OCI-LY7 (cell line): ENCODE measurements at regions not wholly inside any gene's neighbourhood (a gene's known extent, or its start where the extent isn't known, plus 50 kb on each side); places are given as distances from the start of the nearest gene placed in this dataset.

Source experiments
- BruUV-seq: library from RNA; stranded (reverse); fragments of 400-500 nt; replicated peaks from 2 replicates; lab custom pipeline; 2021; lab: Mats Ljungman, UMichigan
- CTCF ChIA-PET: fragments of 300-600 bp; sonication (Branson Sonifier 250); formaldehyde crosslinking; loops from one replicate; lab custom pipeline; 2022; ENCODE audit warnings: antibody characterized with exemption; ENCODE audit not compliant: unreplicated experiment; lab: Charles Lee
- POLR2A ChIA-PET: fragments of 300-600 bp; sonication (Branson Sonifier 250); formaldehyde crosslinking; loops from one replicate; lab custom pipeline; 2022; ENCODE audit warnings: antibody characterized with exemption; lab: Charles Lee
- DNase-seq: peaks from one replicate; pipeline ENCODE4 v3.0.0-alpha.2; 2015; ENCODE audit warnings: low spot score
- H2AFZ ChIP-seq: fragments of 200-600 bp; sonication (generic), shearing (Covaris generic); 2 replicates; pipeline ENCODE4 v1.6.1; 2014; ENCODE audit warnings: mild to moderate bottlenecking, antibody characterized with exemption, low read length, moderate library complexity
- H3K27ac ChIP-seq: fragments of 200-600 bp; sonication (generic); 2 replicates; pipeline ENCODE4 v1.5.1; 2014; ENCODE audit warnings: mixed run types, low read depth, mild to moderate bottlenecking, moderate library complexity, low read length, inconsistent platforms; ENCODE audit not compliant: poor library complexity, severe bottlenecking
- H3K36me3 ChIP-seq: fragments of 200-600 bp; sonication (generic); 2 replicates; pipeline ENCODE4 v1.6.1; 2014; ENCODE audit warnings: mild to moderate bottlenecking, antibody characterized with exemption, low read length, moderate library complexity, mixed read lengths; ENCODE audit not compliant: insufficient read depth
- H3K4me1 ChIP-seq: fragments of 200-600 bp; sonication (generic); 2 replicates; pipeline ENCODE4 v1.5.1; 2014; ENCODE audit warnings: mild to moderate bottlenecking, low read length; ENCODE audit not compliant: insufficient read depth, poor library complexity, severe bottlenecking
- H3K4me2 ChIP-seq: fragments of 200-600 bp; sonication (generic); 2 replicates; pipeline ENCODE4 v1.6.1; 2014; ENCODE audit warnings: mild to moderate bottlenecking, low read length
- H3K4me3 ChIP-seq: fragments of 200-600 bp; sonication (generic); 2 replicates; pipeline ENCODE4 v1.5.1; 2014; ENCODE audit warnings: mild to moderate bottlenecking, low read depth, low read length; ENCODE audit not compliant: poor library complexity, severe bottlenecking
- H3K79me2 ChIP-seq: fragments of 200-600 bp; sonication (generic); 2 replicates; pipeline ENCODE4 v1.6.1; 2016; ENCODE audit warnings: low read depth, mild to moderate bottlenecking, low read length, moderate library complexity, mixed read lengths; ENCODE audit not compliant: insufficient read depth
- H3K9me2 ChIP-seq: fragments of 200-600 bp; sonication (generic); 2 replicates; pipeline ENCODE4 v1.6.1; 2016; ENCODE audit warnings: mild to moderate bottlenecking, low read length, mixed read lengths; ENCODE audit not compliant: insufficient read depth
- H3K9me3 ChIP-seq: fragments of 200-600 bp; sonication (generic); 2 replicates; pipeline ENCODE4 v1.6.1; 2014; ENCODE audit warnings: mild to moderate bottlenecking, mixed run types, low read length, mixed read lengths
- H4K20me1 ChIP-seq: fragments of 200-600 bp; sonication (generic); 2 replicates; pipeline ENCODE4 v1.6.1; 2014; ENCODE audit warnings: mild to moderate bottlenecking, antibody characterized with exemption, low read length, moderate library complexity, mixed read lengths; ENCODE audit not compliant: insufficient read depth
- CTCF ChIP-seq: fragments of 200-600 bp; sonication (generic); conservative IDR thresholded peaks from 2 replicates; pipeline ENCODE4 v1.5.1; 2014; ENCODE audit warnings: mild to moderate bottlenecking, antibody characterized with exemption, low read length, moderate library complexity, mixed read lengths
- EZH2phosphoT487 ChIP-seq: fragments of 200-600 bp; sonication (generic); IDR thresholded peaks from 2 replicates; pipeline ENCODE4 v1.6.1; 2018; ENCODE audit warnings: low read depth, borderline replicate concordance, mild to moderate bottlenecking, mixed run types, antibody characterized with exemption, low read length, moderate library complexity, mixed read lengths
- intact Hi-C: fragments of 100-400 bp; cut with micrococcal nuclease; formaldehyde crosslinking; loops from one replicate; pipeline ENCODE4 v1.10.0; 2022; ENCODE audit not compliant: unreplicated experiment

- Histone ChIP-seq H4K20me1 (no peaks in the 10 kb centered on the region), H3K79me2 (no peaks in the 10 kb centered on the region), H3K27ac (no peak overlapping the region), H3K9me2 (no peaks in the 10 kb centered on the region), H3K36me3 (no peaks in the 10 kb centered on the region), H2AFZ (no peak overlapping the region), H3K4me1 (no peaks in the 10 kb centered on the region), H3K4me2 (no peak overlapping the region), H3K4me3 (no peak overlapping the region), H3K9me3 (no peaks in the 10 kb centered on the region)
- TF ChIP-seq CTCF (no peak), EZH2phosphoT487 (no peak)
- BruUV-seq = no TSS peak
- intact Hi-C loops = no loop called here
- ChIA-PET POLR2A (interaction anchor here (0.6 kb wide), 1 partner anchor 155 kb away, joined by 3 read pairs; no protein-coding TSS in a partner anchor), CTCF (no interaction called here)
- no peak for DNase-seq
Observed at GRCh38 chr1:222107267-222107666, 365.4 kb upstream of the DUSP10 start.

GRCh38 chr1:222106377-222106776 lies 364.5 kb upstream of the DUSP10 start:
- no peak overlapping the region for H3K27ac ChIP-seq
- no peaks in the 10 kb centered on the region for H3K79me2 ChIP-seq
- no peaks in the 10 kb centered on the region for H3K9me2 ChIP-seq
- no peak overlapping the region for H3K4me3 ChIP-seq
- H3K4me1 ChIP-seq = no peaks in the 10 kb centered on the region
- BruUV-seq = no TSS peak
- no peaks in the 10 kb centered on the region for H3K9me3 ChIP-seq
- ChIA-PET CTCF (no interaction called here), POLR2A (interaction anchor here (0.7 kb wide), 1 partner anchor 1173 kb away, joined by 3 read pairs; no protein-coding TSS in a partner anchor)
- no peaks in the 10 kb centered on the region for H4K20me1 ChIP-seq
- no peak overlapping the region for H3K4me2 ChIP-seq
- H3K36me3 ChIP-seq = no peaks in the 10 kb centered on the region
- TF ChIP-seq EZH2phosphoT487 (no peak), CTCF (no peak)
- intact Hi-C loops = no loop called here
- DNase-seq = no peak
- H2AFZ ChIP-seq = no peak overlapping the region

GRCh38 chr1:222105861-222106260 lies 364.0 kb upstream of the DUSP10 start:
- H3K4me1 ChIP-seq = no peaks in the 10 kb centered on the region
- no peak for DNase-seq
- H3K4me3 ChIP-seq = no peak overlapping the region
- H3K9me3 ChIP-seq = no peaks in the 10 kb centered on the region
- H4K20me1 ChIP-seq = no peaks in the 10 kb centered on the region
- CTCF ChIA-PET = no interaction called here
- POLR2A ChIA-PET = interaction anchor here (0.6 kb wide), 2 partner anchors 388 to 661 kb away, joined by 3 read pairs; no protein-coding TSS in a partner anchor
- no peak overlapping the region for H3K27ac ChIP-seq
- H3K79me2 ChIP-seq = no peaks in the 10 kb centered on the region
- H3K9me2 ChIP-seq = no peaks in the 10 kb centered on the region
- no peak for TF ChIP-seq EZH2phosphoT487
- TF ChIP-seq CTCF = no peak
- H3K36me3 ChIP-seq = no peaks in the 10 kb centered on the region
- H2AFZ ChIP-seq = no peak overlapping the region
- H3K4me2 ChIP-seq = no peak overlapping the region
- intact Hi-C loops = no loop called here
- BruUV-seq = no TSS peak
